ENCODE measurements at regions not wholly inside any gene's neighbourhood (a gene's known extent, or its start where the extent isn't known, plus 50 kb on each side); places are given as distances from the start of the nearest gene placed in this dataset.

- no peak for TF ChIP-seq CTCF (IDR thresholded peaks at IDR 0.05)
- 82 to 87% methylated on average over 1 of the region's 1 CpG for WGBS, 2 donors
- no peak for DNase-seq
- no peak for ATAC-seq
- Histone ChIP-seq H3K27ac (no peak overlapping the region), H3K36me3 (no peaks in the 10 kb centered on the region), H3K4me3 (no peak overlapping the region), H3K4me1 (no peaks in the 10 kb centered on the region), H3K9me3 (no peaks in the 10 kb centered on the region), H3K27me3 (peaks cover 0 to 5% (median 0%) of the 10 kb centered on the region in 4 donors)
- intact Hi-C loops (cut with DNase I): no loop called here
- no peak for FAIRE-seq
Measured at GRCh38 chr1:76003946-76004345, 70.6 kb upstream of the ST6GALNAC3 start.

- intact Hi-C loops (cut with DNase I): no loop called here
- no peak for FAIRE-seq
- TF ChIP-seq CTCF (IDR thresholded peaks at IDR 0.05): no peak
- no peak for DNase-seq
- Histone ChIP-seq H3K4me3 (no peak overlapping the region), H3K9me3 (no peaks in the 10 kb centered on the region), H3K4me1 (no peaks in the 10 kb centered on the region), H3K27ac (no peak overlapping the region), H3K27me3 (peaks cover 0 to 5% (median 0%) of the 10 kb centered on the region in 4 donors), H3K36me3 (no peaks in the 10 kb centered on the region)
- ATAC-seq: no peak
- WGBS, 2 donors: 66 to 72% methylated on average over 4 of the region's 4 CpGs
Measured at GRCh38 chr1:76005765-76006164, 68.8 kb upstream of the ST6GALNAC3 start.

- WGBS, 2 donors: 63 to 64% methylated on average over 1 of the region's 1 CpG
- no peaks in the 10 kb centered on the region for H3K36me3 ChIP-seq
- ATAC-seq: peak in 1 of 4 donors; percentile 45
- no peak overlapping the region for H3K4me3 ChIP-seq
- no peaks in the 10 kb centered on the region for H3K9me3 ChIP-seq
- TF ChIP-seq CTCF (IDR thresholded peaks at IDR 0.05): no peak
- intact Hi-C loops (cut with DNase I): no loop called here
- no peaks in the 10 kb centered on the region for H3K4me1 ChIP-seq
- peaks cover 0 to 5% (median 0%) of the 10 kb centered on the region in 4 donors for H3K27me3 ChIP-seq
- no peak overlapping the region for H3K27ac ChIP-seq
- FAIRE-seq: no peak
- no peak for DNase-seq
Measured at GRCh38 chr1:76006234-76006633, 68.3 kb upstream of the ST6GALNAC3 start.

- Histone ChIP-seq H3K27ac (no peak overlapping the region), H3K27me3 (no peaks in the 10 kb centered on the region), H3K36me3 (no peaks in the 10 kb centered on the region), H3K9me3 (no peaks in the 10 kb centered on the region), H3K4me1 (no peaks in the 10 kb centered on the region), H3K4me3 (no peak overlapping the region)
- intact Hi-C loops (cut with DNase I): no loop called here
- FAIRE-seq (no peak), ATAC-seq (no peak), DNase-seq (no peak)
- TF ChIP-seq CTCF (IDR thresholded peaks at IDR 0.05): no peak
- WGBS, 2 donors: 53 to 58% methylated on average over 4 of the region's 4 CpGs
Measured at GRCh38 chr1:76010802-76011201, 63.7 kb upstream of the ST6GALNAC3 start.

- FAIRE-seq (no peak), ATAC-seq (no peak), DNase-seq (no peak)
- intact Hi-C loops (cut with DNase I): no loop called here
- Histone ChIP-seq H3K4me1 (no peaks in the 10 kb centered on the region), H3K4me3 (no peak overlapping the region), H3K27me3 (no peaks in the 10 kb centered on the region), H3K9me3 (no peaks in the 10 kb centered on the region), H3K27ac (no peak overlapping the region), H3K36me3 (no peaks in the 10 kb centered on the region)
- TF ChIP-seq CTCF (IDR thresholded peaks at IDR 0.05): no peak
- WGBS, 2 donors: 73 to 76% methylated on average over 2 of the region's 2 CpGs
Measured at GRCh38 chr1:76012341-76013205, 62.0 kb upstream of the ST6GALNAC3 start.
